ENCODE measurements at regions not wholly inside any gene's neighbourhood (a gene's known extent, or its start where the extent isn't known, plus 50 kb on each side); places are given as distances from the start of the nearest gene placed in this dataset.
A peak's percentile ranks its signal among the peaks of the same experiment; 100 is the strongest.
"Not testable (repeated sequence)": the region's sequence is repeated elsewhere in the genome, so short reads cannot be mapped to it uniquely, and the experiment has no call there.

GRCh38 chr1:185445594-185445993 lies 128.6 kb upstream of the IVNS1ABP start:
- DNase-seq (ENCODE audit: insufficient read length, low spot score): no peak
- no peak for FAIRE-seq

GRCh38 chr1:185444676-185445075 lies 127.6 kb upstream of the IVNS1ABP start:
- DNase-seq (ENCODE audit: insufficient read length, low spot score): no peak
- no peak for FAIRE-seq

GRCh38 chr1:185442050-185442449 lies 125.0 kb upstream of the IVNS1ABP start:
- FAIRE-seq (no peak), DNase-seq (ENCODE audit: insufficient read length, low spot score) (no peak)

- FAIRE-seq (no peak), DNase-seq (ENCODE audit: insufficient read length, low spot score) (peak; percentile 65)
These were observed 124.6 kb upstream of the IVNS1ABP start for GRCh38 chr1:185441605-185442004.

- FAIRE-seq: no peak
These were observed 123.8 kb upstream of the IVNS1ABP start for GRCh38 chr1:185440877-185441276.

GRCh38 chr1:185439727-185440415 lies 122.8 kb upstream of the IVNS1ABP start:
- no peak for FAIRE-seq

More at GRCh38 chr1:185440877-185441276, 123.8 kb upstream of the IVNS1ABP start:
- peak; percentile 35 for DNase-seq (ENCODE audit: insufficient read length, low spot score)

GRCh38 chr1:185438936-185439335 lies 121.9 kb upstream of the IVNS1ABP start:
- no peak for FAIRE-seq
- DNase-seq (ENCODE audit: insufficient read length, low spot score): no peak

More at GRCh38 chr1:185439727-185440415, 122.8 kb upstream of the IVNS1ABP start:
- peak; percentile 62 for DNase-seq (ENCODE audit: insufficient read length, low spot score)

- DNase-seq (ENCODE audit: insufficient read length, low spot score) (no peak), FAIRE-seq (no peak)
These were observed 118.8 kb upstream of the IVNS1ABP start for GRCh38 chr1:185435696-185436379.

GRCh38 chr1:185434721-185435120 lies 117.7 kb upstream of the IVNS1ABP start:
- DNase-seq (ENCODE audit: insufficient read length, low spot score) (no peak), FAIRE-seq (no peak)

- no peak for FAIRE-seq
- no peak for DNase-seq (ENCODE audit: insufficient read length, low spot score)
These were observed 116.6 kb upstream of the IVNS1ABP start for GRCh38 chr1:185433667-185434066.

GRCh38 chr1:185432948-185433347 lies 115.9 kb upstream of the IVNS1ABP start:
- DNase-seq (ENCODE audit: insufficient read length, low spot score) (no peak), FAIRE-seq (peak; percentile 44)

GRCh38 chr1:185431612-185432011 lies 114.6 kb upstream of the IVNS1ABP start:
- FAIRE-seq (no peak), DNase-seq (ENCODE audit: insufficient read length, low spot score) (no peak)

GRCh38 chr1:185429668-185430067 lies 112.6 kb upstream of the IVNS1ABP start:
- not testable (repeated sequence) for FAIRE-seq; DNase-seq (ENCODE audit: insufficient read length, low spot score)

GRCh38 chr1:185427776-185428175 lies 110.7 kb upstream of the IVNS1ABP start:
- DNase-seq (ENCODE audit: insufficient read length, low spot score) (no peak), FAIRE-seq (no peak)

- FAIRE-seq (no peak), DNase-seq (ENCODE audit: insufficient read length, low spot score) (no peak)
These were observed 110.2 kb upstream of the IVNS1ABP start for GRCh38 chr1:185427264-185427663.

- FAIRE-seq (no peak), DNase-seq (ENCODE audit: insufficient read length, low spot score) (no peak)
These were observed 109.8 kb upstream of the IVNS1ABP start for GRCh38 chr1:185426848-185427247.

GRCh38 chr1:185425163-185425562 lies 108.1 kb upstream of the IVNS1ABP start:
- DNase-seq (ENCODE audit: insufficient read length, low spot score): no peak
- no peak for FAIRE-seq

GRCh38 chr1:185421485-185422107 lies 104.6 kb upstream of the IVNS1ABP start:
- no peak for FAIRE-seq

GRCh38 chr1:185420588-185421081 lies 103.6 kb upstream of the IVNS1ABP start:
- FAIRE-seq: no peak
- DNase-seq (ENCODE audit: insufficient read length, low spot score): no peak

More at GRCh38 chr1:185421485-185422107, 104.6 kb upstream of the IVNS1ABP start:
- DNase-seq (ENCODE audit: insufficient read length, low spot score): no peak

- no peak for DNase-seq (ENCODE audit: insufficient read length, low spot score)
- FAIRE-seq: no peak
These were observed 102.7 kb upstream of the IVNS1ABP start for GRCh38 chr1:185419718-185420117.

GRCh38 chr1:185418472-185418871 lies 101.4 kb upstream of the IVNS1ABP start:
- FAIRE-seq: no peak

More at GRCh38 chr1:185418472-185418871, 101.4 kb upstream of the IVNS1ABP start:
- DNase-seq (ENCODE audit: insufficient read length, low spot score): no peak
